H1 (cell line): ENCODE measurements at regions not wholly inside any gene's neighbourhood (a gene's known extent, or its start where the extent isn't known, plus 50 kb on each side); places are given as distances from the start of the nearest gene placed in this dataset.

ENCODE experiments used
- CTCF ChIA-PET: fragments of 300-600 bp; sonication (Branson Sonifier 250); formaldehyde crosslinking; loops from one replicate; lab custom pipeline; 2021; ENCODE audit not compliant: partially characterized antibody; lab: Charles Lee
- POLR2A ChIA-PET: fragments of 300-600 bp; sonication (Branson Sonifier 250); formaldehyde crosslinking; loops from one replicate; lab custom pipeline; 2021; ENCODE audit warnings: inconsistent platforms; ENCODE audit not compliant: partially characterized antibody; lab: Charles Lee
- DNase-seq, 2 experiments: peaks; one replicate each; pipeline versions ENCODE4 v3.0.0 to v3.0.0-alpha.2; 2010 to 2022; ENCODE audit warnings: low spot score in 2 of 2, low read depth in 1 of 2, mixed read lengths in 1 of 2
- FAIRE-seq: peaks from 2 replicates; lab custom pipeline; 2011; peaks lifted over from hg19 to GRCh38; lab: Jason Lieb, UNC
- H2AFZ ChIP-seq: 2 replicates; pipeline ENCODE4 v1.8.1; 2012; ENCODE audit warnings: low read length, inconsistent platforms
- H2AK5ac ChIP-seq: 2 replicates; pipeline ENCODE4 v1.6.1; 2013; ENCODE audit warnings: low read depth, low read length
- H2BK120ac ChIP-seq: replicated peaks from 2 replicates; pipeline ENCODE3; 2013; ENCODE audit warnings: low read depth, low read length, inconsistent platforms
- H2BK12ac ChIP-seq: 2 replicates; pipeline ENCODE4 v1.6.1; 2013; ENCODE audit warnings: low read depth, low read length
- H2BK15ac ChIP-seq: 2 replicates; pipeline ENCODE4 v1.6.1; 2013; ENCODE audit warnings: low read length
- H2BK20ac ChIP-seq: 2 replicates; pipeline ENCODE4 v1.6.1; 2013; ENCODE audit warnings: low read length
- H2BK5ac ChIP-seq: 2 replicates; pipeline ENCODE4 v1.6.1; 2013; ENCODE audit warnings: low read depth, low read length
- H3K14ac ChIP-seq: 2 replicates; pipeline ENCODE4 v1.6.1; 2013; ENCODE audit warnings: inconsistent platforms; ENCODE audit not compliant: insufficient read length
- H3K18ac ChIP-seq: 2 replicates; pipeline ENCODE4 v1.6.1; 2013; ENCODE audit warnings: low read length; ENCODE audit errors: extremely low read depth
- H3K23ac ChIP-seq: 2 replicates; pipeline ENCODE4 v1.6.1; 2013; ENCODE audit warnings: inconsistent platforms; ENCODE audit not compliant: insufficient read length
- H3K23me2 ChIP-seq: 2 replicates; pipeline ENCODE4 v1.6.1; 2013; ENCODE audit warnings: low read depth, low read length
- H3K27ac ChIP-seq: 2 replicates; pipeline ENCODE4 v1.6.1; 2011; ENCODE audit warnings: low read depth, low read length, inconsistent platforms
- H3K27me3 ChIP-seq, 4 experiments: replicated peaks in 1 of 4; 1 replicate in 1 of 4; 2 replicates in 3 of 4; pipeline versions ENCODE4 v1.6.1 to v1.8.1; 2011 to 2013; ENCODE audit warnings: low read length in 3 of 4, mild to moderate bottlenecking in 3 of 4, inconsistent platforms in 2 of 4, mixed read lengths in 2 of 4, moderate library complexity in 1 of 4; ENCODE audit not compliant: control insufficient read depth in 3 of 4, insufficient read depth in 3 of 4; ENCODE audit errors: extremely low read depth in 1 of 4
- H3K36me3 ChIP-seq, 4 experiments: 2 replicates each; pipeline versions ENCODE4 v1.6.1 to v1.8.1; 2011 to 2013; ENCODE audit warnings: mild to moderate bottlenecking in 4 of 4, low read length in 3 of 4, moderate library complexity in 2 of 4, control low read depth in 1 of 4, inconsistent platforms in 1 of 4; ENCODE audit not compliant: insufficient read depth in 4 of 4, control insufficient read depth in 2 of 4
- H3K4ac ChIP-seq: replicated peaks from 2 replicates; pipeline ENCODE3; 2013; ENCODE audit warnings: low read length, low read depth, mixed read lengths, inconsistent platforms; ENCODE audit not compliant: insufficient read length
- H3K4me1 ChIP-seq, 4 experiments: replicated peaks in 1 of 4; 1 replicate in 1 of 4; 2 replicates in 3 of 4; pipeline versions ENCODE4 v1.6.1 to v1.8.1; 2011 to 2013; ENCODE audit warnings: low read length in 3 of 4, inconsistent platforms in 2 of 4, mixed read lengths in 1 of 4; ENCODE audit not compliant: insufficient read depth in 4 of 4, control insufficient read depth in 3 of 4
- H3K4me2 ChIP-seq, 2 experiments: 2 replicates each; pipeline versions ENCODE4 v1.6.1 to v1.8.1; 2011 to 2013; ENCODE audit warnings: low read depth in 2 of 2, low read length in 2 of 2, control low read depth in 1 of 2, inconsistent platforms in 1 of 2, mild to moderate bottlenecking in 1 of 2; ENCODE audit not compliant: insufficient read depth in 1 of 2
- H3K4me3 ChIP-seq, 4 experiments: fragments of 200-600, 300-600 bp in 1 of 4; sonication (generic), shearing (Covaris generic), sonication (Bioruptor Twin) in 1 of 4; 2 replicates each; pipeline versions ENCODE4 v1.5.1 to v1.8.1; 2011 to 2016; ENCODE audit warnings: low read length in 4 of 4, low read depth in 3 of 4, control low read depth in 2 of 4, inconsistent platforms in 2 of 4, mild to moderate bottlenecking in 2 of 4, mixed read lengths in 1 of 4, moderate library complexity in 1 of 4; ENCODE audit not compliant: insufficient read depth in 2 of 4; ENCODE audit errors: extremely low read depth in 1 of 4
- H3K56ac ChIP-seq: replicated peaks from 2 replicates; pipeline ENCODE3; 2013; ENCODE audit warnings: low read depth, mild to moderate bottlenecking, mixed read lengths, low read length, inconsistent platforms; ENCODE audit not compliant: insufficient read length
- H3K79me1 ChIP-seq: 2 replicates; pipeline ENCODE4 v1.6.1; 2013; ENCODE audit warnings: low read depth, low read length, control low read depth
- H3K79me2 ChIP-seq, 2 experiments: 2 replicates each; pipeline versions ENCODE4 v1.6.1 to v1.8.1; 2012 to 2013; ENCODE audit warnings: low read length in 2 of 2, mild to moderate bottlenecking in 2 of 2, inconsistent platforms in 1 of 2; ENCODE audit not compliant: insufficient read depth in 2 of 2, control insufficient read depth in 1 of 2
- H3K9ac ChIP-seq, 4 experiments: replicated peaks in 1 of 4; 1 replicate in 1 of 4; 2 replicates in 3 of 4; pipeline versions ENCODE4 v1.6.1 to v1.8.1; 2011 to 2013; ENCODE audit warnings: low read depth in 3 of 4, low read length in 3 of 4, control low read depth in 2 of 4, mild to moderate bottlenecking in 2 of 4, moderate library complexity in 2 of 4, inconsistent platforms in 1 of 4; ENCODE audit errors: extremely low read depth in 1 of 4
- H3K9me3 ChIP-seq, 2 experiments: 2 replicates each; pipeline versions ENCODE4 v1.6.1 to v1.8.1; 2012 to 2013; ENCODE audit warnings: mild to moderate bottlenecking in 2 of 2, moderate library complexity in 2 of 2, control low read depth in 1 of 2, inconsistent platforms in 1 of 2, low read depth in 1 of 2, low read length in 1 of 2, mixed read lengths in 1 of 2; ENCODE audit not compliant: insufficient read depth in 2 of 2
- H4K20me1 ChIP-seq, 2 experiments: replicated peaks in 1 of 2; 2 replicates each; pipeline versions ENCODE3 to v1.8.1; 2011 to 2013; ENCODE audit warnings: inconsistent platforms in 2 of 2, low read length in 2 of 2, mild to moderate bottlenecking in 1 of 2; ENCODE audit not compliant: insufficient read depth in 2 of 2, control insufficient read depth in 1 of 2
- H4K5ac ChIP-seq: 2 replicates; pipeline ENCODE4 v1.6.1; 2013; ENCODE audit warnings: low read length, low read depth, mixed read lengths, inconsistent platforms; ENCODE audit not compliant: insufficient read length
- H4K8ac ChIP-seq: 2 replicates; pipeline ENCODE4 v1.8.0; 2013; ENCODE audit warnings: mild to moderate bottlenecking, moderate library complexity, low read length, inconsistent platforms; ENCODE audit not compliant: insufficient read depth; ENCODE audit errors: extremely low read depth
- H4K91ac ChIP-seq: replicated peaks from 2 replicates; pipeline ENCODE3; 2013; ENCODE audit warnings: low read length, mixed read lengths, inconsistent platforms; ENCODE audit not compliant: insufficient read length
- CEBPB ChIP-seq: IDR thresholded peaks from 2 replicates; pipeline ENCODE4 v1.6.1; 2012; ENCODE audit warnings: low read depth, low read length
- CTCF ChIP-seq, 3 experiments: IDR thresholded peaks; 1 replicate in 2 of 3; 2 replicates in 1 of 3; pipeline versions ENCODE4 v1.5.1 to v1.6.1; 2011; ENCODE audit warnings: low read length in 3 of 3, mild to moderate bottlenecking in 3 of 3, inconsistent platforms in 2 of 3, low read depth in 1 of 3, moderate library complexity in 1 of 3; ENCODE audit not compliant: insufficient read depth in 1 of 3; ENCODE audit errors: control extremely low read depth in 1 of 3
- NANOG ChIP-seq: IDR thresholded peaks from 2 replicates; pipeline ENCODE4 v1.6.1; 2011; ENCODE audit warnings: low read length, low read depth, mild to moderate bottlenecking, inconsistent platforms; ENCODE audit not compliant: insufficient read depth, poor library complexity, severe bottlenecking
- PHF8 ChIP-seq: fragments of 200-600 bp; sonication (generic); conservative IDR thresholded peaks from 2 replicates; pipeline ENCODE4 v1.7.1; 2012; ENCODE audit warnings: low read depth, mild to moderate bottlenecking, inconsistent platforms, low read length, moderate library complexity
- POLR2A ChIP-seq, 2 experiments: IDR thresholded peaks; 1 replicate in 1 of 2; 2 replicates in 1 of 2; pipeline ENCODE4 v1.6.1; 2011; ENCODE audit warnings: low read depth in 2 of 2, low read length in 2 of 2, mild to moderate bottlenecking in 2 of 2; ENCODE audit errors: control extremely low read depth in 1 of 2
- TEAD4 ChIP-seq: IDR thresholded peaks from 2 replicates; pipeline ENCODE4 v1.6.1; 2012; ENCODE audit warnings: low read depth, low read length, inconsistent platforms, mixed read lengths
- WGBS, 2 experiments: shearing (Covaris generic) in 1 of 2; methylation state at CpG; one replicate each; pipeline versions ENCODE4 v1.1.6 to v1.1.7; 2013 to 2015; ENCODE audit warnings: low lambda C conversion rate in 2 of 2, mixed read lengths in 2 of 2, inconsistent platforms in 1 of 2, low coverage in 1 of 2, missing lambda C conversion rate in 1 of 2; ENCODE audit not compliant: insufficient replicate concordance in 2 of 2, insufficient coverage in 1 of 2, insufficient read length in 1 of 2; ENCODE audit errors: extremely low coverage in 1 of 2, missing lambda C conversion rate in 1 of 2; 5-methylcytosine and 5-hydroxymethylcytosine counted together
- TF ChIP-seq, protein P1 (sequence below): IDR thresholded peaks from 2 replicates; pipeline ENCODE4 v1.6.1; 2012; ENCODE audit warnings: inconsistent platforms
- TF ChIP-seq, protein P2 (sequence below): IDR thresholded peaks from 2 replicates; pipeline ENCODE4 v1.6.1; 2011; ENCODE audit warnings: low read length, improper control_type of control experiment

GRCh38 chr1:217369996-217370551, 260.8 kb downstream of the GPATCH2 start:
- Histone ChIP-seq H3K4me3 (peak overlapping the region in 1 of 4 experiments; percentile 33; a peak in 1 of 8 replicates), H4K91ac (no peak overlapping the region), H4K8ac (no peak overlapping the region), H2AFZ (no peak overlapping the region), H3K9me3 (no peaks in the 10 kb centered on the region), H2BK20ac (no peak overlapping the region), H4K20me1 (peaks cover 2 to 4% of the 10 kb centered on the region in 2 experiments), H4K5ac (no peak overlapping the region), H3K23ac (no peak overlapping the region), H3K14ac (no peak overlapping the region), H3K4ac (no peak overlapping the region), H3K79me1 (no peaks in the 10 kb centered on the region), H2BK120ac (no peak overlapping the region), H2BK12ac (no peak overlapping the region), H3K27me3 (peaks cover 0 to 26% (median 11%) of the 10 kb centered on the region in 4 experiments; a peak in 6 of 7 replicates), H3K56ac (no peak overlapping the region), H3K4me2 (peak overlapping the region; percentile 40 to 50; a peak in 2 of 4 replicates), H3K18ac (no peak overlapping the region), H3K9ac (no peak overlapping the region), H2BK15ac (no peak overlapping the region), H3K23me2 (no peaks in the 10 kb centered on the region), H3K36me3 (no peaks in the 10 kb centered on the region), H3K79me2 (no peaks in the 10 kb centered on the region), H2AK5ac (no peak overlapping the region), H3K27ac (no peak overlapping the region), H2BK5ac (no peak overlapping the region), H3K4me1 (peaks cover 9 to 32% (median 21%) of the 10 kb centered on the region in 4 experiments)
- ChIA-PET CTCF (interaction anchor here (1.6 to 2.3 kb wide), 3 partner anchors 8 to 321 kb away, joined by 3 to 8 read pairs (median 7); no protein-coding TSS in a partner anchor), POLR2A (interaction anchor here (1.1 kb wide), 1 partner anchor 9 kb away, joined by 3 read pairs; no protein-coding TSS in a partner anchor)
- WGBS, 2 experiments, result 71% methylated on average over 9 of the region's 9 CpGs; no CpG with 5 or more reads in 1 of the 2 experiments
- FAIRE-seq (no peak), DNase-seq (no peak)
- TF ChIP-seq CTCF (IDR thresholded peaks at IDR 0.05; ENCODE audit: control extremely low read depth in 1 of 3, insufficient read depth in 1 of 3, low read depth in 1 of 3, low read length in 3 of 3) (no peak), TEAD4 (no peak), CEBPB (no peak), POLR2A (IDR thresholded peaks at IDR 0.05; ENCODE audit: control extremely low read depth in 1 of 2, low read depth in 2 of 2, low read length in 2 of 2) (no peak), PHF8 (no peak), NANOG (no peak)
- TF ChIP-seq, protein P1, sequence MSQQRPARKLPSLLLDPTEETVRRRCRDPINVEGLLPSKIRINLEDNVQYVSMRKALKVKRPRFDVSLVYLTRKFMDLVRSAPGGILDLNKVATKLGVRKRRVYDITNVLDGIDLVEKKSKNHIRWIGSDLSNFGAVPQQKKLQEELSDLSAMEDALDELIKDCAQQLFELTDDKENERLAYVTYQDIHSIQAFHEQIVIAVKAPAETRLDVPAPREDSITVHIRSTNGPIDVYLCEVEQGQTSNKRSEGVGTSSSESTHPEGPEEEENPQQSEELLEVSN, result no peak
- TF ChIP-seq, protein P2, sequence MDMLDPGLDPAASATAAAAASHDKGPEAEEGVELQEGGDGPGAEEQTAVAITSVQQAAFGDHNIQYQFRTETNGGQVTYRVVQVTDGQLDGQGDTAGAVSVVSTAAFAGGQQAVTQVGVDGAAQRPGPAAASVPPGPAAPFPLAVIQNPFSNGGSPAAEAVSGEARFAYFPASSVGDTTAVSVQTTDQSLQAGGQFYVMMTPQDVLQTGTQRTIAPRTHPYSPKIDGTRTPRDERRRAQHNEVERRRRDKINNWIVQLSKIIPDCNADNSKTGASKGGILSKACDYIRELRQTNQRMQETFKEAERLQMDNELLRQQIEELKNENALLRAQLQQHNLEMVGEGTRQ, result no peak
